Neuronal stem cell (in vitro differentiated cells): ENCODE measurements at regions not wholly inside any gene's neighbourhood (a gene's known extent, or its start where the extent isn't known, plus 50 kb on each side); places are given as distances from the start of the nearest gene placed in this dataset.

Experiments
- DNase-seq: peaks from one replicate; pipeline ENCODE4 v3.0.0-alpha.2; 2013; ENCODE audit warnings: low spot score
- H2AFZ ChIP-seq: one replicate; pipeline ENCODE4 v1.6.1; 2013; ENCODE audit warnings: mild to moderate bottlenecking, low read length, inconsistent platforms
- H2AK5ac ChIP-seq: 2 replicates; pipeline ENCODE4 v1.6.1; 2013; ENCODE audit warnings: low read depth, mild to moderate bottlenecking, inconsistent platforms, low read length, moderate library complexity, mixed read lengths
- H2BK120ac ChIP-seq: 2 replicates; pipeline ENCODE4 v1.6.1; 2013; ENCODE audit warnings: low read depth, mild to moderate bottlenecking, inconsistent platforms, low read length, moderate library complexity, mixed read lengths
- H2BK12ac ChIP-seq: one replicate; pipeline ENCODE4 v1.6.1; 2013; ENCODE audit warnings: low read length, inconsistent platforms
- H2BK15ac ChIP-seq: 2 replicates; pipeline ENCODE4 v1.6.1; 2013; ENCODE audit warnings: mild to moderate bottlenecking, low read length, inconsistent platforms, mixed read lengths
- H2BK5ac ChIP-seq: one replicate; pipeline ENCODE4 v1.6.1; 2013; ENCODE audit warnings: inconsistent platforms, mild to moderate bottlenecking, low read length, moderate library complexity
- H3K14ac ChIP-seq: one replicate; pipeline ENCODE4 v1.6.1; 2013; ENCODE audit warnings: low read length, inconsistent platforms
- H3K18ac ChIP-seq: 2 replicates; pipeline ENCODE4 v1.6.1; 2013; ENCODE audit warnings: low read length, inconsistent platforms
- H3K23ac ChIP-seq: 2 replicates; pipeline ENCODE4 v1.6.1; 2013; ENCODE audit warnings: low read depth, mild to moderate bottlenecking, mixed read lengths, low read length, inconsistent platforms; ENCODE audit not compliant: poor library complexity
- H3K27ac ChIP-seq: replicated peaks from 3 replicates; pipeline ENCODE4 v1.5.1; 2013; ENCODE audit warnings: low read length, inconsistent platforms
- H3K27me3 ChIP-seq, 3 experiments: 2 replicates each; pipeline ENCODE4 v1.6.1; 2013; ENCODE audit warnings: low read length in 3 of 3, mild to moderate bottlenecking in 2 of 3, inconsistent platforms in 1 of 3, low read depth in 1 of 3, mixed read lengths in 1 of 3, moderate library complexity in 1 of 3; ENCODE audit not compliant: control insufficient read depth in 3 of 3, insufficient read depth in 3 of 3
- H3K36me3 ChIP-seq, 2 donors: replicated peaks in 1 of 2; 2 replicates each; pipeline ENCODE4 v1.6.1; 2013; ENCODE audit warnings: low read length in 2 of 2; ENCODE audit not compliant: control insufficient read depth in 2 of 2, insufficient read depth in 2 of 2
- H3K4ac ChIP-seq: 2 replicates; pipeline ENCODE4 v1.6.1; 2013; ENCODE audit warnings: inconsistent platforms, mild to moderate bottlenecking, low read length, moderate library complexity
- H3K4me1 ChIP-seq, 2 donors: 1 replicate in 1 of 2; 2 replicates in 1 of 2; pipeline ENCODE4 v1.6.1; 2013; ENCODE audit warnings: low read length in 2 of 2, low read depth in 1 of 2; ENCODE audit not compliant: control insufficient read depth in 2 of 2, insufficient read depth in 1 of 2
- H3K4me2 ChIP-seq: one replicate; pipeline ENCODE4 v1.6.1; 2013; ENCODE audit warnings: mild to moderate bottlenecking, low read length, inconsistent platforms; ENCODE audit not compliant: insufficient read depth, poor library complexity, severe bottlenecking
- H3K4me3 ChIP-seq, 2 donors: 2 replicates each; pipeline ENCODE4 v1.5.1; 2013; ENCODE audit warnings: low read length in 2 of 2, mild to moderate bottlenecking in 2 of 2, inconsistent platforms in 1 of 2, moderate library complexity in 1 of 2
- H3K79me1 ChIP-seq: one replicate; pipeline ENCODE4 v1.6.1; 2013; ENCODE audit warnings: low read depth, mild to moderate bottlenecking, inconsistent platforms, low read length, moderate library complexity
- H3K9ac ChIP-seq: one replicate; pipeline ENCODE4 v1.6.1; 2013; ENCODE audit warnings: mild to moderate bottlenecking, low read depth, low read length, inconsistent platforms; ENCODE audit not compliant: poor library complexity
- H3K9me3 ChIP-seq, 2 donors: replicated peaks in 1 of 2; 2 replicates each; pipeline versions ENCODE3 to v1.6.1; 2013; ENCODE audit warnings: low read length in 2 of 2, mild to moderate bottlenecking in 2 of 2, inconsistent platforms in 1 of 2, low read depth in 1 of 2, mixed read lengths in 1 of 2, moderate library complexity in 1 of 2; ENCODE audit not compliant: control insufficient read depth in 2 of 2, insufficient read depth in 1 of 2
- H4K8ac ChIP-seq: one replicate; pipeline ENCODE4 v1.6.1; 2013; ENCODE audit warnings: low read depth, mild to moderate bottlenecking, inconsistent platforms, low read length, moderate library complexity
- H4K91ac ChIP-seq: one replicate; pipeline ENCODE4 v1.6.1; 2013; ENCODE audit warnings: low read length, low read depth, mild to moderate bottlenecking, inconsistent platforms; ENCODE audit not compliant: poor library complexity
- WGBS, 2 donors: extraction: QIAGEN DNeasy Blood & Tissue Kit; methylation state at CpG; one replicate each; pipeline ENCODE4 v1.1.7; 2013; ENCODE audit warnings: missing lambda C conversion rate in 2 of 2, mixed read lengths in 1 of 2; ENCODE audit not compliant: insufficient read length in 2 of 2, insufficient replicate concordance in 1 of 2; ENCODE audit errors: extremely low coverage in 2 of 2; 5-methylcytosine and 5-hydroxymethylcytosine counted together

DNA sequence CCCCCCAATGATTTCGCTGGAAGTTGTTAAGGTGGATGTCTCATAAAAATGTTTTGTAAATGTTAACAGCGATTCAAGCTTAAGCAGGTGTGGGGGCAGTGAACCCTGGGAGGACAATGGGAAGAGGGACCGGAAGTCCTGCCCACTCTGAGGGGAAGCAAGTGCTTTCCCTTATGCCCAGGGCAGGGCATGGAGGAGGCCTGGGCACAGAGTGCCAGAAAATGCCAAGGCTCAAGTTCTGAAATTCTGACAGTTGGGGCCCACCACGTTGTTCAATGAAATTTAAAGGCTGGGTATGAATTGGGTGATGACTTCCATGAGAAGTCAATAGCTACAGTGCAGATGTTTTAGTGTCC, 132.7 kb upstream of the SALL4 start:
- H2BK15ac ChIP-seq = peak overlapping the region; percentile 77
- no peak overlapping the region for H4K8ac ChIP-seq
- no peak overlapping the region for H4K91ac ChIP-seq
- peaks cover 9 to 17% of the 10 kb centered on the region in 2 donors for H3K4me1 ChIP-seq
- no peak overlapping the region for H3K14ac ChIP-seq
- no CpG with 5 or more reads among the region's 4 CpGs for WGBS, 2 donors
- peak overlapping the region; percentile 53 for H2AFZ ChIP-seq
- no peak overlapping the region for H2BK120ac ChIP-seq
- no peak overlapping the region for H2BK5ac ChIP-seq
- H2AK5ac ChIP-seq = no peak overlapping the region
- peak overlapping the region; percentile 52 for H3K18ac ChIP-seq
- peak overlapping the region; percentile 82 for H2BK12ac ChIP-seq
- no peak overlapping the region for H3K4me2 ChIP-seq
- no peaks in the 10 kb centered on the region for H3K36me3 ChIP-seq
- no peaks in the 10 kb centered on the region for H3K27me3 ChIP-seq
- DNase-seq = no peak
- H3K4ac ChIP-seq = no peak overlapping the region
- no peak overlapping the region for H3K4me3 ChIP-seq
- no peak overlapping the region for H3K27ac ChIP-seq
- no peaks in the 10 kb centered on the region for H3K9me3 ChIP-seq
- H3K9ac ChIP-seq = no peak overlapping the region
- H3K23ac ChIP-seq = no peak overlapping the region
- no peaks in the 10 kb centered on the region for H3K79me1 ChIP-seq

DNA sequence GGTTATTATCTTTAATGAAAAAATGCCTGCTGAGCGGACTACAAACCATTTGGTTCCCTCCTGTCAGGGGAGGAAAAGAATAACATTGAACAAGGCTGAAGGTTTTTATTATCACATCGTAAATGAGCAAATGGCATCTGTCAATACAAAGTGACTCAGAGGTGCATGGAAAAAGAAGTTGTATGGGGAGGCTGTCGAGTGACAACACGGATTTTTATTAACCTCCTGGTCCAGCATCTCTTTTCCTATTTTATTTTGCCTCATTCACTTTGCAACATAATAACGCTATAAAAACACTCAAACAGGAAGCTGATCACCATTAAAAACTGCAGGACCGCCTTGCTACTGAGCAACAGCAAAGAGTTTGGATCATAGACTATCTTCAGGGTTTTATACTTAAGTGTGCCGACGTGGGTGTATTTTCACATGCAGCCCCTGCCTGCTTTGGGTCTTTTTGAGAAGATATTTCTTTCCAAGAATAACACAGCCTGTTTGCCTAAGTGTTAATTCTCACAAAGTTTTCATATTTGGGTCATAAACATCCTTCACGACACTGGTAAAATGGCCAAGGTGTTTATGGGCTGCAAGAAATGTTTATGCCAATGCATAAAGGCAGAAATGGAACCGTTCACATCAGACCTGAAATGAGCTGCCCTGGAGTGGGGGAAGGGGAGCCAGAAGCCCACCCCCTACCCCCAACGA, 132.1 kb upstream of the SALL4 start:
- Histone ChIP-seq H3K4ac (no peak overlapping the region), H3K14ac (no peak overlapping the region), H4K8ac (no peak overlapping the region), H4K91ac (no peak overlapping the region), H3K4me2 (no peak overlapping the region), H3K27ac (no peak overlapping the region), H2BK120ac (no peak overlapping the region), H3K27me3 (no peaks in the 10 kb centered on the region), H3K36me3 (no peaks in the 10 kb centered on the region), H3K79me1 (no peaks in the 10 kb centered on the region), H3K4me1 (peaks cover 9 to 17% of the 10 kb centered on the region in 2 donors), H2AFZ (peak overlapping the region; percentile 53), H2AK5ac (no peak overlapping the region), H2BK12ac (no peak overlapping the region), H2BK15ac (no peak overlapping the region), H2BK5ac (no peak overlapping the region), H3K9me3 (no peaks in the 10 kb centered on the region), H3K9ac (no peak overlapping the region), H3K23ac (no peak overlapping the region), H3K4me3 (no peak overlapping the region), H3K18ac (no peak overlapping the region)
- WGBS, 2 donors = no CpG with 5 or more reads among the region's 11 CpGs
- no peak for DNase-seq

DNA sequence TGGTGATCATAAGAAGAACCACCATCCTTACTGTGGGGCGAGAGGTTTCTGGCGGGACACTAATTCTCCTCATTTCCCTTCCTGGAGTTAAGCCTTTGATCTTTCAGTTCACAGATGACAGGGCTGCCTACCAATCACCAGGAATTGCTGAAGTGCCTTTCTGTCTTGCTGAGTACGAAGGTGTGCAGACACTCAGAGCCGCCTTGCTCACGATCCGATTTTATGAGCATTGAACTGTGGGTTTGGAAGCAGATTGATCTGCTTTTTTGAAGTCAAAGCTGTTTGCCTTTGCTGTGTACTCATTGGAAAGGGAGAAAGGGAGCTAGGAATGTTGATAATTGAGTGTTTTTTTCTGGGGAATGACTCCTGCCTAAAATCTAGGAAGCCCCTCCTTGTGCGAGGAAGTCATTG, 129.1 kb upstream of the SALL4 start:
- H3K14ac ChIP-seq = no peak overlapping the region
- WGBS, 2 donors = no CpG with 5 or more reads among the region's 7 CpGs
- no peak overlapping the region for H3K9ac ChIP-seq
- H3K36me3 ChIP-seq = no peaks in the 10 kb centered on the region
- no peak overlapping the region for H2BK120ac ChIP-seq
- H2AFZ ChIP-seq = peak overlapping the region; percentile 81
- H3K18ac ChIP-seq = no peak overlapping the region
- no peak overlapping the region for H4K91ac ChIP-seq
- H2AK5ac ChIP-seq = no peak overlapping the region
- peak; percentile 12 for DNase-seq
- H3K27me3 ChIP-seq = no peaks in the 10 kb centered on the region
- H3K23ac ChIP-seq = no peak overlapping the region
- no peaks in the 10 kb centered on the region for H3K9me3 ChIP-seq
- no peak overlapping the region for H3K4me3 ChIP-seq
- no peak overlapping the region for H3K4me2 ChIP-seq
- H2BK12ac ChIP-seq = no peak overlapping the region
- no peak overlapping the region for H3K4ac ChIP-seq
- no peaks in the 10 kb centered on the region for H3K79me1 ChIP-seq
- no peak overlapping the region for H3K27ac ChIP-seq
- peaks cover 11 to 17% of the 10 kb centered on the region in 2 donors for H3K4me1 ChIP-seq
- no peak overlapping the region for H2BK15ac ChIP-seq
- H2BK5ac ChIP-seq = no peak overlapping the region
- no peak overlapping the region for H4K8ac ChIP-seq

DNA sequence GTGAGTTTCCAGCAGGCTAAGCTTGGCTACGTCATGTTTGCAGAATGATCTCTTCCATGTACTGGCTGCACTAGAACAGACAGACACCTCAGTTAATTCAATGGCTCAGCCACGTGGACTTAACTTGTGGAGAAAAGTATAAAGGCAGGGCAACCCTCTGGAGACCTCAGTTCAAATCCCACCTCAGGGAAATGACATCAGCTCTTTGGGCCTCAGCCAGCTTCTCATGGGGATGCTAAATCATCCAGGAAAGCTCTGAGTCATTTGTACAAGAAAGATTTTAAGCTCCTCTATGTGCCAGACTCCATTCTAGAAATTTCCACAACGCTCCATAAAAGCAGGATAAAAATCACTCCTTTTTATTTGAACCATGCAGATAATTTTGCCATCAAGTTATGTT, 128.5 kb upstream of the SALL4 start:
- no peak overlapping the region for H3K14ac ChIP-seq
- H3K4me3 ChIP-seq = no peak overlapping the region
- no peak overlapping the region for H2AFZ ChIP-seq
- no peak overlapping the region for H2BK120ac ChIP-seq
- H2BK15ac ChIP-seq = no peak overlapping the region
- H2BK5ac ChIP-seq = no peak overlapping the region
- no CpG with 5 or more reads among the region's 3 CpGs for WGBS, 2 donors
- H3K9me3 ChIP-seq = no peaks in the 10 kb centered on the region
- H3K27me3 ChIP-seq = no peaks in the 10 kb centered on the region
- H3K18ac ChIP-seq = no peak overlapping the region
- no peaks in the 10 kb centered on the region for H3K36me3 ChIP-seq
- H3K27ac ChIP-seq = no peak overlapping the region
- no peak overlapping the region for H3K9ac ChIP-seq
- no peak overlapping the region for H4K8ac ChIP-seq
- H3K23ac ChIP-seq = no peak overlapping the region
- H2AK5ac ChIP-seq = no peak overlapping the region
- no peak overlapping the region for H2BK12ac ChIP-seq
- H3K4me1 ChIP-seq = peaks cover 11 to 17% of the 10 kb centered on the region in 2 donors
- no peak overlapping the region for H4K91ac ChIP-seq
- no peak overlapping the region for H3K4me2 ChIP-seq
- DNase-seq = no peak
- no peak overlapping the region for H3K4ac ChIP-seq
- no peaks in the 10 kb centered on the region for H3K79me1 ChIP-seq
